Erythroblast (primary cell): ENCODE measurements at regions not wholly inside any gene's neighbourhood (a gene's known extent, or its start where the extent isn't known, plus 50 kb on each side); places are given as distances from the start of the nearest gene placed in this dataset.

Experiments used
- DNase-seq, 2 experiments: peaks; one replicate each; lab custom pipeline; 2025; lab: John Stamatoyannopoulos, UW
- GATA1 ChIP-seq: IDR thresholded peaks from 2 replicates; pipeline ENCODE4 v1.6.1; 2011; ENCODE audit warnings: low read depth, mild to moderate bottlenecking, control low read depth, low read length, moderate library complexity
- POLR2A ChIP-seq: IDR thresholded peaks from 2 replicates; pipeline ENCODE4 v1.6.1; 2011; ENCODE audit warnings: mild to moderate bottlenecking, low read length

DNA sequence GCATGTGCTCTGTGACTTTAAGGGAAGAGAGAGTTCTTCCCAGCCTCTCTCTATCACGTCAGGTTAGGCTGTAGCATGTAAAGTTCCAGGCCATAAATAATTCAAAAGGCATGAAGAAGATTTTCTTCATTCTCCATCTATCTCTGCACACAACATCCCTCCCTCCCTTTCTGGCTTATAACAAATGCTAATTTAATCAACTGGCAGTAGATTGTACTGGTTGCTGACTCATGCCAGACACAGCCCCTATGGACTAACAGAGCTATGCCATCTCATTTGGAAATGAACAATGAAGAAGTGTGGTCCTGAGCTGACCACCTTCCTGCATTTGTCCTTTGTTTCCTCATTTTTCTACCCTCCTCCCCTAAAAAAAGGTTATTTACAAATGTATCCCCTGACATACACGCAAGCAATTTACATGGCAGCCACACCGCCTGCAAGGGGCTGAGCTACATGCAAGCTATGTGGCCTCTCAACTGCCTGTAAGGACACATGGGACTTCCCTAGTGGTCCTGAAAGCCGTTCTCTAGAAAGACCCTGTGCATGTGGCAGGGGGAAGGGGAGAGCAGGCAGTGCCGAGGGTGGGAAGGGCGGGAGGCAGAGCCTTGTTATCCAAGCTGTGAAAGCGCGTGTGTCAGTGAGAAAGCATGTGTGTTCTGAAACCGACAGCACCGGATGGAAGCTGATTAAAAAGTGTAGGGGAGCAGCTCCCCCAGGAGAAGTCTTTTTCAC lies 90.9 kb upstream of the KLF7 start:
- DNase-seq: peak; percentile 19 to 34

DNA sequence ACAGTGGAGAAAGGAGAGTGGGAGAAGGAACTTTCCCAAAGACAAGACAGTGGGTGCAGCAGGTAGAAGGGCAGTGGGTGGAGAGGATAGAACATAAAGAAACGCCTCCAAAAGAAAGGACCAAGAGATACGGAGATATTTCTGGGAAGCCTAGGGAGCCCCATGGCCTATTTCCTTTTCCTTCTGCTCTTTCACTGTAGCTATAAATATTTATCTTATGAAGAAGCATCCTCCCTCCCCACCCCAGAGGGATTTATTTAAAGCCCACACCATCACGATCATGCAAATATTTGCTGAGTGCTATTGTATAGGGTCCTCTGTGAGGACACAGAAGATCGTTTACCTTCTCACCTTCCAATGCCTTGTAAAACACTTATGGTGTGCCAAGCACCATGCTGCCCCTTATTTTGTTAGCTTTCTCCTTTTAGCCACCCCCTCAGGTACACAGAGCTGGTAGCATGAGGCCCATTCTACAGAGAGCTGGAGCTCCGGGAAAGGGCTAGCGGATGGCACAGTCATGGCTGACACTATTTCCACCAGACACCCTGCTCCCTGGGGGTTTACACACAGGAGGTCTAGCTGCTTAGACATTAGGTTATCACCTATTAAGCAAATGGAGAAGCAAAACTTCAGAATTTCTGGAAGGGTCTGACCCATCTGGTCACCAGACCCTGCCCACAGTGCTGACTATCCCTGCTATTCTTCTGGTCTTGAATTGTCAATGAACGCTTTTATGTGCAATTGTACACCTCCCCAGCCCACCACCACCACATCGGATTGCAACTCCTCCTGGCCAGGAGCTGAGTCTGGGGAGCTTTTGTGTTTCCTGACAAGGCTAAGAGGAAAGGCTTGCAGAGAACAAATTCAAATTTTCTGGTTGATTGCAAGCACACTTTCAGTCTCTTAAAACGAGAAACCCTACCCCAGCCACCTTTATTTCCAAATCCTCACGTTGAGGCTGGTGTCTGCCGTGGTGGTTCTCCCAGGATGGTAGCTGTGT lies 91.8 kb upstream of the KLF7 start:
- TF ChIP-seq GATA1 (no peak), POLR2A (no peak)
- DNase-seq: peak in 1 of 2 experiments; percentile 4

More for the DNA sequence above, 90.9 kb upstream of the KLF7 start:
- TF ChIP-seq POLR2A (no peak), GATA1 (no peak)

DNA sequence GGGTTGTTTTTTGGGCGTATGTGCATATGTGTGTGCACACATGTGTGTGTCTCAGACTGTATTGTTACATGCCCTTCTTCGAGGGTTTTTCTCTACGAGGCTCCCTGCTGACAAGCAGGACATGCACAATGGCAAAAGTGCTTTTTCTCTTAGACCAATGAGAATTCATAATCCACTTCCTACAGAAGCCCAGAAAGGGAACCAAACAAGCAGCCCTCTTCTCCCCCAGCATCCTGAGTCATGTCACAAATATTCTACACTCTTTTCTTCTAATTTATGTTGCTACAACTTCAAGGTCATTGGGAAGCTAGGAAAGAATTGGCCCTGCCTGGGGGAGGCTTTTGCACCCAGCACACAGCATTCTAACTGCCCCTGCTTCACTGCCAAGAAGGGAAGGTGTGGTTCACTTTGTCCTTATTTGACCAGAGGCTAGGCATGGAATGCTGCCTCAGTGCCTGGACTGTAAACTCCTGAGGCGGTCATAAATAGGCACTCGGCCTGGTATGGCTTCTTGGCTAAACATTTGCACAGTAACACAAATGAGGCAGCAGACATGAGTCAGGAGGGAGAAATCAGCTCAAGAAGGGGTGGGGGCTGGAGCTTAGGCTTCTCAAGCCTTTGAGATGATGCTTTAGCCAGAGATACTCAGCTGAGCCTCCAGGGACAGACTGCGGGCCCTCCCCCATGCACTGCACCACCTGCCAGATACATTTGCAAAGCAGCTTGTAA lies 92.7 kb upstream of the KLF7 start:
- peak; percentile 44 to 52 for DNase-seq
- TF ChIP-seq POLR2A (no peak), GATA1 (no peak)

DNA sequence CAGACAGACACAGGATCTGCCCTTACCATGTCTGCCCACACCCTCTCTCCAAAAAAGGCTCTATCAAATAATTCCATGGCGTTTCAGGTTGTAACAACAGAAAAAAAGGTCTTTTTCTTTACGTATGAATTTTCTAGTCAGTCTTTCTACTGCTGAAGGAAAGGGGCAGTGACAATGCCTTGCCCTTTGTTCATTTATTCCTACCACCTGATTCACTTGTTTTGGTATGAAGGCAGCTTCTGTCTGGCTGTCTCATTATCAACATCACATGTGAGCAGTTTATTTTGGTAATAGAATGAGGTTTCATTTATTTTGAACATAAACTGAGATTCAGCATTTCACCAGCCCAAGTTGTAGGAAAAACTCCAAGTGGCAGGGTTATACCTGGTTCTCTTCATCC lies 94.3 kb upstream of the KLF7 start:
- no peak for DNase-seq
- TF ChIP-seq GATA1: no peak
- TF ChIP-seq POLR2A: no peak

DNA sequence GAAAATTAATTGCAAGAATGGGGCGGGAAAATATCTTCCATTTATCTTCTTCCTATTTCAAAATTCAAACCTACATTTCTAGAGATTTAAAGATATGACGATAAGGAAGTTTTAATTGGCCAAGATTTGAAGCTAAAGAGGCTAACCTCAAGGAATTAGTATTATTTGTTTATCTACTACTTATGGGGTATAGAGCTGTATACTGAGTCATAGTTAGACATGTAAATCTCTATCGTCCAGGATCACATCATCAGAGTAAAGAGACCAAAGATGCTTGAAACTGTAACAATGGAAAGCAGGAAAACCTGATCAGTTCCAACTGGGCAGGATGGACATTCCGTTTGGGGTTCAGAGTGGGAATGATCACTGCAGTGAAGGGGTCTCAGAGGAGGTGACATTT lies 95.2 kb upstream of the KLF7 start:
- no peak for TF ChIP-seq POLR2A
- no peak for DNase-seq

DNA sequence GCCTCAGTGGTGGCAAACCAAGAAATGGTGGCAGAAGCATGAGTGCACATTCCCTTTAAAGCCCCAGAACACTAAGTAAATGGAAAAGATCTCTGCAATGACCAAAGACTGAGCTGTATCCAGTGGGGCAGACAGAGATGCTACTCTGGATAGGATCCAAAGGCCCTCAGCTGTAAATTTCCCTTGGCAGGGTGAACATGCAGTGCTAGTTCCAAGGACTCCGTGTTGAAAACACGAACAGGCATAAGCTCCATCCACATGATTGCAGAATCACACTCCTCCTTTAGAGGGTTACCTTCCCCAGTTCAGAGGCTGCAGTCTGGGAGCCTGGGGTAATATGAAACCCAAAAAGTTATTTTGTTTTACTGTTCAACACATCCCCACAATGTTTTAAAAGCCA lies 98.6 kb upstream of the KLF7 start:
- no peak for TF ChIP-seq GATA1
- DNase-seq: no peak

DNA sequence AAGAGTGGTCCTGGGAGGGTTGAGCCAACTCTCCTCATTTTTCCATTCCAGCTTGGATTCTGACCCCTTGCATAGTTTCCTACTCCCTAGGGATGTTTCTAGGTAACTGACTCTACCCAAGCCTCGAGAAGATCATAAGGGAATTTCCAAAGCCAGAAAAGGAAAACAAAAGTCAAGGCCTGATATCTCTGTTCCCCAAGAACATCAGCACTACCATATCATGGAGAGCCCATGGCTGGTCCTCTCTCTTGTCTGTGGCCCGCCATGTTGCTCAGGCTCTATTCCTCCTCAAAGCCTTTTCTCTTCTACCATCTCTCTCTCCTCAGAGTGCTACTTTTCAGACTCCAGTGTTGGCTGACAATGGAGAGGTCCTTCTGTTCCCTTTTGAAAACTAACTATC lies 99.6 kb upstream of the KLF7 start:
- no peak for DNase-seq
- TF ChIP-seq GATA1 (no peak), POLR2A (no peak)

DNA sequence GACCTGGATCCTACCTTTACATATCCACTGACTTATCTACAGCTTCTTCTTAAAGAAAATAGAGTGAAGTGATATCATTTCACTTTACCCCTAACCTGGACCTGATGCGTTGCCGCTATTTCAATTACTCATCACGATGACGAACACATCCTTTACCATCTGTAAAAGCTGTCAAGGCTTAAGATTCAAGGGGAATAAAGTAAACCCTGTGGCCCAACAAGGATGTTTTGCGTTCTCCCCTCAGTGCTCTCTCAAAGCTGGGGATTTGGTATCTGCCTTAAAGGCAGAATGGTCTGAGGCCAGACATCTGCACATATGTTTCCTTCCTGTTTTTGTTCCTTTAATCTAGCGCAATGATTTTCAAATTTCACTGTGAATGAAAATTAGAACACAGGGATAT lies 100.1 kb upstream of the KLF7 start:
- no peak for DNase-seq
- TF ChIP-seq POLR2A (no peak), GATA1 (no peak)

DNA sequence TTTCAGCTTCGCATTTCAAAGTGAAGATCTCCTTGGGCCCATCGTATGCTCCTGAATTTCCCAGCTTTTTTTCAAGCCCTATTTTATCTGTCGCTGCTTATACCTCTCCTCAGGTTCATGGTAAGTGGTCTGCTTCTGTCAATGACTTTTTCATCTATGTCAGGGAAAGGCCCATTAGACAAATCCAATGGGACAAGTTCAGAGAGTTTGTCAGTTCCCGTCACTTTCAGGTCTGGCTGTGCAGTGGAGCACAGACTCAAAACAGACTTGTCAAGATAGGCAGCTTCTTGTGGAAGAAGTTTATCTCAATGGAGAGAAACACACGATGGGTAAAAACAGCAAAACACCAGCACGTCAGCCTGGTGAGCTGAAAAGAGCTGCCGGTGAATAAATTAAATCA lies 100.9 kb upstream of the KLF7 start:
- TF ChIP-seq POLR2A: no peak
- TF ChIP-seq GATA1: no peak
- DNase-seq: no peak

DNA sequence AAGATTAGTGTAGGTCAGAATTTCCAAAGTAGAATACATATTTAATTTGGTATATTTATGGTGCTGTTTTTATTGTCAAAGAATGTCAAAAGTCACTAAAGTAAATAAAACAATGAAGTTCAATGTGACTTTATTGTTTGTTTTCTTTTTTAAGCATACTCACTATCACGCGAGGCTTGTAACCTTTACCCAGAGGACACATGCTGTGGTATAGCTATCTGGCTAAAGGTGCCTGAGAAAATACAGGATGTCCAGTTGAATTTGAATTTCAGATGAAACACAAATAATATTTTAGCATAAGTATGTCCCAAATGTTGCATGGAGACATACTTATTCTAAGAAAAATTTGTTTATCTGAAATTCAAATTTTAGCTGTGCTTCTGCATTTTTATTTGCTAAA lies 103.3 kb upstream of the KLF7 start:
- no peak for DNase-seq
- TF ChIP-seq GATA1 (no peak), POLR2A (no peak)

DNA sequence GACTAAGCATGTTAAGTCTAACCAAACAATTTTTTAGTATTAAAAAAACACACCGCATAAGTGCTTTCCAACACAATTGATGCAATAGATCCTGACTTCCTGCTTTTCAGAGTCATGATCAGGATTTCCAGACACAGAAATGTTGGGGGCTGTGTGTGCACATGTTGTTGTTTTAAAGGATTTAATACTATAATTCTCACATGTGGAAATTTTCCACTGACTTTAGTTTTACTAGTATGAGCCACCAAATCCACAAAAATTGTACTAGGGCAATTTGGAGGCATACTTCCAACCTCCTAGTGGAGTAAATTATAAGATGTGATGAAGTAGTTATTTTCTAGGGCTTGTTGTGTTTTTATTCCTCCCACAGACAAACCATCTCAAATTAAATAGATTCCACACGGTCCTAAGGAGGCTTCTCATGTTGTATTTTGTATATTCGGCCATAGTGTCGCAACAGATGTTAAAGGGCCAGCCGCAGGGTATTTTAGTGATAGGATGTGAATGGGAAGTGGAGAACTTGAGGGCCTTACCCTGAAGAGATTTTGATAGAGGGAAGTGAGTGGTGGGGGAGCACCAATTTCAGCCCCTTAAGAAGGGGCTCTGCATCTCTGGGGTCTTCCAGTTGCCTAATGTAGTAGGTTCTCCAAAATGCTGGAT lies 108.9 kb upstream of the KLF7 start:
- TF ChIP-seq GATA1 (no peak), POLR2A (no peak)

DNA sequence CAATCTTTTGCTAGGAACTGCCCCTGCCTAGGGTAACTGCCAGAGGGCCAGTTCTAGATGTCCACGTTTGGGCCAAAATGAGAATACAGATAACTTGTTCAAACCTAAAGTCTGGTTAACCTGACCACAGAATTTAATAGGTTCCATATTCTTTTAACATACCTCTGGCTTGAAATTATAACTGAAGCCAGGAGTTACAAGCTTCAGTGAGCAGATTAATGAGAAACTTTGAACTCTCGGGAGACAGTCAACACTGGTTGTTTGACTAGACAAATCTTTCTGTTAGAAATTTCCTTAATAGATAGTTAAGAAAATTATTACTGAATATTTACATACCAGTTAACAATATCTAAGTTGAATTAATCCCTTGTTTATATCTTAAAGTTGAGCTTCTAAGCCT lies 110.0 kb upstream of the KLF7 start:
- TF ChIP-seq POLR2A (no peak), GATA1 (no peak)

More for the DNA sequence above, 108.9 kb upstream of the KLF7 start:
- DNase-seq: no peak

DNA sequence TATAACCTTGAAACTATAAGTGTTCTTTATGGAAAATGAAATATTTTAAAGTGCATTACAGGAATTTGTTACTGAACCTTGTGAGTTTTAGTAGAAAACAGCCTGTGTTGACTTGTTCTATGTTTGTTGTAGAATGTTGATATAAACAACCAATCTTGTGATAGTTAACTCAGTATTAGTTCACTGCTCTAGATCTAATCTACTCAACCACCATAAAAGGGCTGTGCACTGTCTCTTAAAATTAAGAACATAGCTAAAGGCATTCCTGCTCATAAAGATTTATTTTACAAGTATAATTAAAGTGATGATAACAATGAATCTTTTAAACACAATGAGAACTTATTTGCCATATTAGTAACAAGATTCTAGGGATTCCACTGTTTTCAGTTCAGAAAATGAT lies 110.5 kb upstream of the KLF7 start:
- no peak for DNase-seq
- TF ChIP-seq GATA1 (no peak), POLR2A (no peak)

More for the DNA sequence above, 110.0 kb upstream of the KLF7 start:
- no peak for DNase-seq
